HEK293T (cell line): ENCODE measurements at regions not wholly inside any gene's neighbourhood (a gene's known extent, or its start where the extent isn't known, plus 50 kb on each side); places are given as distances from the start of the nearest gene placed in this dataset.

Experiments
- ARNT ChIP-seq: fragments of 450-650 bp; IDR thresholded peaks from 2 replicates; pipeline ENCODE4 v1.6.1; 2017; ENCODE audit warnings: mild to moderate bottlenecking
- BHLHE40 ChIP-seq: fragments of 450-650 bp; IDR thresholded peaks from 2 replicates; pipeline ENCODE4 v1.6.1; 2016; ENCODE audit warnings: mild to moderate bottlenecking, moderate library complexity, borderline replicate concordance
- ELF4 ChIP-seq: fragments of 450-650 bp; IDR thresholded peaks from 2 replicates; pipeline ENCODE4 v1.6.1; 2017; ENCODE audit warnings: antibody characterized with exemption
- FOXA1 ChIP-seq: fragments of 450-650 bp; IDR thresholded peaks from 2 replicates; pipeline ENCODE4 v1.6.1; 2016; ENCODE audit warnings: mild to moderate bottlenecking
- FOXK2 ChIP-seq: fragments of 450-650 bp; IDR thresholded peaks from 2 replicates; pipeline ENCODE4 v1.6.1; 2016; ENCODE audit warnings: mild to moderate bottlenecking
- FOXM1 ChIP-seq: fragments of 450-650 bp; IDR thresholded peaks from 2 replicates; pipeline ENCODE4 v1.6.1; 2017; ENCODE audit warnings: mild to moderate bottlenecking, borderline replicate concordance
- HDGF ChIP-seq: fragments of 450-650 bp; IDR thresholded peaks from 2 replicates; pipeline ENCODE4 v1.6.1; 2017; ENCODE audit warnings: antibody characterized with exemption, borderline replicate concordance
- L3MBTL2 ChIP-seq: fragments of 450-650 bp; conservative IDR thresholded peaks from 2 replicates; pipeline ENCODE4 v1.6.1; 2016; ENCODE audit warnings: mild to moderate bottlenecking
- LEF1 ChIP-seq: fragments of 450-650 bp; IDR thresholded peaks from 2 replicates; pipeline ENCODE4 v1.6.1; 2017; ENCODE audit warnings: mild to moderate bottlenecking, borderline replicate concordance
- NFRKB ChIP-seq: fragments of 450-650 bp; IDR thresholded peaks from 2 replicates; pipeline ENCODE4 v1.6.1; 2016; ENCODE audit warnings: mild to moderate bottlenecking, moderate library complexity
- PKNOX1 ChIP-seq: fragments of 450-650 bp; IDR thresholded peaks from 2 replicates; pipeline ENCODE4 v1.6.1; 2016
- SP1 ChIP-seq: fragments of 450-650 bp; IDR thresholded peaks from 2 replicates; pipeline ENCODE4 v1.6.1; 2017
- ZNF384 ChIP-seq: fragments of 450-650 bp; IDR thresholded peaks from 2 replicates; pipeline ENCODE4 v1.6.1; 2016

- TF ChIP-seq FOXA1 (no peak), HDGF (no peak), LEF1 (no peak), SP1 (no peak), ZNF384 (no peak), PKNOX1 (no peak), BHLHE40 (no peak), L3MBTL2 (no peak), FOXM1 (no peak), ELF4 (no peak), NFRKB (no peak), FOXK2 (no peak), ARNT (no peak)
Measured at GRCh38 chr16:51050377-51050706, 100.7 kb downstream of the SALL1 start.
